HEK293T (cell line): ENCODE measurements at regions not wholly inside any gene's neighbourhood (a gene's known extent, or its start where the extent isn't known, plus 50 kb on each side); places are given as distances from the start of the nearest gene placed in this dataset.
"Not testable (repeated sequence)": the region's sequence is repeated elsewhere in the genome, so short reads cannot be mapped to it uniquely, and the experiment has no call there.

Experiments
- CTCF ChIA-PET: fragments of 350-600 bp; formaldehyde crosslinking; extraction: SDS; loops from one replicate; lab custom pipeline; 2021; ENCODE audit warnings: antibody characterized with exemption, inconsistent platforms; lab: Yijun Ruan, JAX
- POLR2A ChIA-PET: fragments of 350-600 bp; formaldehyde crosslinking; extraction: SDS; loops from one replicate; lab custom pipeline; 2020; ENCODE audit warnings: antibody characterized with exemption, inconsistent platforms; lab: Yijun Ruan, JAX
- DNase-seq: peaks from one replicate; pipeline ENCODE4 v3.0.0; 2012; ENCODE audit warnings: mixed read lengths; ENCODE audit errors: extremely low spot score
- ARNT ChIP-seq: fragments of 450-650 bp; IDR thresholded peaks from 2 replicates; pipeline ENCODE4 v1.6.1; 2017; ENCODE audit warnings: mild to moderate bottlenecking
- BHLHE40 ChIP-seq: fragments of 450-650 bp; IDR thresholded peaks from 2 replicates; pipeline ENCODE4 v1.6.1; 2016; ENCODE audit warnings: mild to moderate bottlenecking, moderate library complexity, borderline replicate concordance
- CTBP1 ChIP-seq: fragments of 450-650 bp; IDR thresholded peaks from 2 replicates; pipeline ENCODE4 v1.6.1; 2016; ENCODE audit warnings: borderline replicate concordance
- ELF4 ChIP-seq: fragments of 450-650 bp; IDR thresholded peaks from 2 replicates; pipeline ENCODE4 v1.6.1; 2017; ENCODE audit warnings: antibody characterized with exemption
- FOXA1 ChIP-seq: fragments of 450-650 bp; IDR thresholded peaks from 2 replicates; pipeline ENCODE4 v1.6.1; 2016; ENCODE audit warnings: mild to moderate bottlenecking
- FOXK2 ChIP-seq: fragments of 450-650 bp; IDR thresholded peaks from 2 replicates; pipeline ENCODE4 v1.6.1; 2016; ENCODE audit warnings: mild to moderate bottlenecking
- FOXM1 ChIP-seq: fragments of 450-650 bp; IDR thresholded peaks from 2 replicates; pipeline ENCODE4 v1.6.1; 2017; ENCODE audit warnings: mild to moderate bottlenecking, borderline replicate concordance
- HDGF ChIP-seq: fragments of 450-650 bp; IDR thresholded peaks from 2 replicates; pipeline ENCODE4 v1.6.1; 2017; ENCODE audit warnings: antibody characterized with exemption, borderline replicate concordance
- L3MBTL2 ChIP-seq: fragments of 450-650 bp; conservative IDR thresholded peaks from 2 replicates; pipeline ENCODE4 v1.6.1; 2016; ENCODE audit warnings: mild to moderate bottlenecking
- LEF1 ChIP-seq: fragments of 450-650 bp; IDR thresholded peaks from 2 replicates; pipeline ENCODE4 v1.6.1; 2017; ENCODE audit warnings: mild to moderate bottlenecking, borderline replicate concordance
- NFRKB ChIP-seq: fragments of 450-650 bp; IDR thresholded peaks from 2 replicates; pipeline ENCODE4 v1.6.1; 2016; ENCODE audit warnings: mild to moderate bottlenecking, moderate library complexity
- SP1 ChIP-seq: fragments of 450-650 bp; IDR thresholded peaks from 2 replicates; pipeline ENCODE4 v1.6.1; 2017
- SUZ12 ChIP-seq: fragments of 450-650 bp; IDR thresholded peaks from 2 replicates; pipeline ENCODE4 v1.6.1; 2016; ENCODE audit warnings: mild to moderate bottlenecking
- TARDBP ChIP-seq: fragments of 450-650 bp; IDR thresholded peaks from 2 replicates; pipeline ENCODE4 v1.6.1; 2016
- ZNF384 ChIP-seq: fragments of 450-650 bp; IDR thresholded peaks from 2 replicates; pipeline ENCODE4 v1.6.1; 2016
- TF ChIP-seq, protein P1 (sequence below): fragments of 450-650 bp; IDR thresholded peaks from 2 replicates; pipeline ENCODE4 v1.6.1; 2016

DNA sequence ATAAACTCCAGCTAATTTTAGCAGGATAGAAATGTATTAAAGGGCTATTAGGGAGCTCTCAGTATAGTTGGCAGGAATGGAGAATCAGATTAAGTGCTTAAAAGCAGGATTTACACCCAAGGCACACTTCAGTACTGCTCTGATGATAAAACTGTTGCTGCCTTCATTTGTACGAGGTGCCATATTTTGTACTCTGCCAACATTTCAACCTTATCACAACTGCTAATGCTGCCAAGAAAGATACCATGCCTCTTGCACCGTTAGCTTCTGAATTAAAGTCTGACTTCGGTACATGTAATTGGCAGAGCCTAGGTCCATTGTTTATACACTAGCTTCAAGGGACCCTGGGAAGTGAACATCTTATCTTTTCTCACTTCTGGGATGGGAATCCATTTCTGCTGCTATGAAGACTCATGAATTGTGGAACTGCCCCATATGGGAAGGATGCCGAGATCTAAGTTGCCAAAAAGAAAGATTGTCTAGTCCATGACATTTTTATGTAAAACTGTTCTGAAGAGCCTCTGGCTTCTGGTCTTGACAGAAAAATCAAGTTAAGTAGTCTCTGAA, 624.0 kb upstream of the IGFBP7 start:
- ChIA-PET CTCF (no interaction called here), POLR2A (no interaction called here)
- TF ChIP-seq LEF1 (no peak), FOXM1 (no peak), NFRKB (no peak), FOXK2 (no peak), CTBP1 (no peak), L3MBTL2 (no peak), BHLHE40 (no peak), ELF4 (no peak), SUZ12 (no peak)
- TF ChIP-seq, protein P1, sequence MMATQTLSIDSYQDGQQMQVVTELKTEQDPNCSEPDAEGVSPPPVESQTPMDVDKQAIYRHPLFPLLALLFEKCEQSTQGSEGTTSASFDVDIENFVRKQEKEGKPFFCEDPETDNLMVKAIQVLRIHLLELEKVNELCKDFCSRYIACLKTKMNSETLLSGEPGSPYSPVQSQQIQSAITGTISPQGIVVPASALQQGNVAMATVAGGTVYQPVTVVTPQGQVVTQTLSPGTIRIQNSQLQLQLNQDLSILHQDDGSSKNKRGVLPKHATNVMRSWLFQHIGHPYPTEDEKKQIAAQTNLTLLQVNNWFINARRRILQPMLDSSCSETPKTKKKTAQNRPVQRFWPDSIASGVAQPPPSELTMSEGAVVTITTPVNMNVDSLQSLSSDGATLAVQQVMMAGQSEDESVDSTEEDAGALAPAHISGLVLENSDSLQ: no peak
- DNase-seq: no peak

- POLR2A ChIA-PET, DNase-seq, CTCF ChIA-PET: not testable (repeated sequence)
These were observed 619.8 kb upstream of the IGFBP7 start for GRCh38 chr4:57729775-57730570.

DNA sequence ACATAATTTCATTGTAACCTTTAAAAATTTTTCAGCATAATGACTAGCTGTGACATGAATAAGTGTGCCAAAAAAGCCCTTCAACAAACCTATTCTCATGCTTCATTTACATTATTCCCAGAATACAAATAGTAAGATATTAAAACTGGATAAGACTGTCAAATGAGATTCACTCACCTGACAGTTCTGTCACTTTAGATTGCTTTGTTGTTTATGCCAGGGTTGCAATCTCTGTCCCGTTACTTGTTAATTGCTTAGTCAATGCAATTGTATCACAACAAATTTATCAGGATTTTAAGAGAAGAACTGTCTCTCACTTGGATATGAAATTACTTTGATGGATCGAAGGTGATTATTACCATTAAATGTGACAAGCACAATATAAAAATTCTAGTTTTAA, 616.0 kb upstream of the IGFBP7 start:
- DNase-seq: no peak
- CTCF ChIA-PET: interaction anchor here (0.6 kb wide), 1 partner anchor 39 kb away, joined by 3 read pairs; no protein-coding TSS in a partner anchor
- no peak for TF ChIP-seq NFRKB
- TF ChIP-seq ARNT: no peak
- no peak for TF ChIP-seq HDGF
- no peak for TF ChIP-seq SUZ12
- TF ChIP-seq LEF1: no peak
- TF ChIP-seq, protein P1: no peak
- TF ChIP-seq TARDBP: no peak
- TF ChIP-seq FOXA1: no peak
- no peak for TF ChIP-seq CTBP1
- TF ChIP-seq ZNF384: no peak
- no peak for TF ChIP-seq BHLHE40
- no peak for TF ChIP-seq FOXK2
- TF ChIP-seq SP1: no peak
- POLR2A ChIA-PET: no interaction called here

GRCh38 chr4:57719456-57719855, 609.3 kb upstream of the IGFBP7 start:
- ChIA-PET CTCF (no interaction called here), POLR2A (no interaction called here)
- TF ChIP-seq NFRKB (no peak), ZNF384 (no peak)

DNA sequence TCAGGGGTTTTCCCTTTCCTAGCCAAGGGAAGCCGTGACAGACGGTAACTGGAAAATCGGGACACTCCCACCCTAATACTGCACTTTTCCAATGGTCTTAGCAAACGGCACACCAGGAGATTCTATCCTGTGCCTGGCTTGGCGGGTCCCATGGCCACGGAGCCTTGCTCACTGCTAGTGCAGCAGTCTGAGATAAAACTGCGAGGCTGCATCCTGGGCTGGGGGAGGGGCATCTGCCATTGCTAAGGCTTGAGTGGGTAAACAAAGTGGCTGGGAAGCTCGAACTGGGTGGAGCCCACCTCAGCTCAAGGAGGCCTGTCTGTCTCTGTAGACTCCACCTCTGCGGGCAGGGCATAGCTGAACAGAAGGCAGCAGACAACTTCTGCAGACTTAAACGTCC, 604.1 kb upstream of the IGFBP7 start:
- POLR2A ChIA-PET, CTCF ChIA-PET, DNase-seq: not testable (repeated sequence)

More at GRCh38 chr4:57719456-57719855, 609.3 kb upstream of the IGFBP7 start:
- no peak for DNase-seq

GRCh38 chr4:57710053-57710452, 599.9 kb upstream of the IGFBP7 start:
- POLR2A ChIA-PET: no interaction called here
- CTCF ChIA-PET: no interaction called here
- DNase-seq: no peak
- TF ChIP-seq LEF1 (no peak), CTBP1 (no peak), HDGF (no peak), ELF4 (no peak), FOXM1 (no peak), TARDBP (no peak), L3MBTL2 (no peak), FOXK2 (no peak), SP1 (no peak), FOXA1 (no peak), NFRKB (no peak), SUZ12 (no peak), ZNF384 (no peak), BHLHE40 (no peak), ARNT (no peak)
- TF ChIP-seq, protein P1: no peak

- no peak for TF ChIP-seq HDGF
- no peak for TF ChIP-seq LEF1
- TF ChIP-seq FOXA1: no peak
- TF ChIP-seq SP1: no peak
- TF ChIP-seq TARDBP: no peak
- TF ChIP-seq SUZ12: no peak
- ChIA-PET POLR2A (no interaction called here), CTCF (no interaction called here)
- no peak for DNase-seq
These were observed 581.2 kb upstream of the IGFBP7 start for GRCh38 chr4:57691370-57691769.
